Natural killer cell (primary cell): ENCODE measurements at regions not wholly inside any gene's neighbourhood (a gene's known extent, or its start where the extent isn't known, plus 50 kb on each side); places are given as distances from the start of the nearest gene placed in this dataset.
"Not testable (repeated sequence)": the region's sequence is repeated elsewhere in the genome, so short reads cannot be mapped to it uniquely, and the experiment has no call there.

Experiments
- ATAC-seq, 3 donors: fragments of 150-1000 bp in 2 of 3; fragments of 200-7000 bp in 1 of 3; cut with Tn5 transposase; 1 replicate in 1 of 3; 2 replicates in 2 of 3; pipeline ENCODE4 v1.10.0; 2021; ENCODE audit warnings: mild to moderate bottlenecking in 2 of 3, moderate library complexity in 2 of 3
- DNase-seq, 2 donors: peaks; one replicate each; pipeline versions ENCODE4 v3.0.0 to v3.0.0-alpha.2; 2013 to 2021; ENCODE audit warnings: mixed read lengths in 1 of 2
- H3K27ac ChIP-seq: one replicate; pipeline ENCODE4 v1.5.1; 2013; ENCODE audit warnings: mild to moderate bottlenecking, low read length
- H3K27me3 ChIP-seq: one replicate; pipeline ENCODE4 v1.6.1; 2013; ENCODE audit warnings: low read length; ENCODE audit not compliant: control insufficient read depth, insufficient read depth
- H3K36me3 ChIP-seq: one replicate; pipeline ENCODE4 v1.6.1; 2013; ENCODE audit warnings: low read length; ENCODE audit not compliant: control insufficient read depth, insufficient read depth
- H3K4me1 ChIP-seq: one replicate; pipeline ENCODE4 v1.6.1; 2013; ENCODE audit warnings: low read length; ENCODE audit not compliant: control insufficient read depth, insufficient read depth
- H3K4me3 ChIP-seq: one replicate; pipeline ENCODE4 v1.5.1; 2013; ENCODE audit warnings: low read length
- H3K9me3 ChIP-seq: one replicate; pipeline ENCODE4 v1.6.1; 2013; ENCODE audit warnings: low read length; ENCODE audit not compliant: control insufficient read depth, insufficient read depth
- H3K27ac Mint-ChIP-seq, 2 donors: one replicate each; pipeline ENCODE4 v1.8.0; 2022; ENCODE audit warnings: mild to moderate bottlenecking in 2 of 2, mixed read lengths in 2 of 2, moderate library complexity in 1 of 2
- H3K27me3 Mint-ChIP-seq, 2 donors: one replicate each; pipeline ENCODE4 v1.8.0; 2022; ENCODE audit warnings: low read depth in 2 of 2, mixed read lengths in 2 of 2
- H3K36me3 Mint-ChIP-seq: one replicate; pipeline ENCODE4 v1.8.0; 2022; ENCODE audit warnings: mixed read lengths
- H3K4me1 Mint-ChIP-seq, 2 donors: one replicate each; pipeline ENCODE4 v1.8.0; 2022; ENCODE audit warnings: mixed read lengths in 2 of 2
- H3K4me3 Mint-ChIP-seq: one replicate; pipeline ENCODE4 v1.8.0; 2022; ENCODE audit warnings: mild to moderate bottlenecking, moderate library complexity, mixed read lengths
- H3K9me3 Mint-ChIP-seq, 2 donors: one replicate each; pipeline ENCODE4 v1.8.0; 2022; ENCODE audit warnings: mixed read lengths in 2 of 2
- CTCF ChIP-seq: fragments of 200-600 bp; IDR thresholded peaks from one replicate; pipeline ENCODE4 v1.8.0; 2022; ENCODE audit warnings: antibody characterized with exemption
- WGBS: methylation state at CpG from one replicate; pipeline ENCODE4 v1.1.7; 2013; ENCODE audit warnings: missing lambda C conversion rate; ENCODE audit not compliant: insufficient coverage; 5-methylcytosine and 5-hydroxymethylcytosine counted together
- intact Hi-C: fragments of 100-400 bp; cut with micrococcal nuclease; formaldehyde crosslinking; loops from one replicate; pipeline ENCODE4 v1.14.2; 2022

DNA sequence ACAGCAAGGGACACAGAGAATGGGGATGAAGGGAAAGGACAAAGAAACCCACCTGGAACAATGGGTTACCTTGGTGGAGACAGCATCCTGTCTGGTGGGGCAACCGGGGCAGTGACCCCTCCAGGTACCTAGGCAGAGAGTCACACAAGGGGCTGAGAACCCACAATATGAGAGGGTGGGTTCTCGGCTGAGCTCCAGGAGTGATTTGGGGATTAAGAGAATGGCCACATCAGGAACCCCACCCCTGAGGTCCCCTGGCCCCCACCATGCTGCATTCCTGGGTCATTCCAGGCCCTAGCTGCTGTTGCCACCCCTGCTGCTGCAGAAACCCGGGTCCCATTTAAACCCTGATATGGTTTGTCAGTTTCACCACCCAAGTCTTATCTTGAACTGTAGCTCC, 172.3 kb downstream of the RTP5 start:
- no peak overlapping the region for H3K27ac ChIP-seq
- WGBS = 84% methylated on average over 3 of the region's 3 CpGs
- peaks cover 28 to 50% of the 10 kb centered on the region in 2 donors for H3K27me3 Mint-ChIP-seq
- H3K36me3 Mint-ChIP-seq = no peaks in the 10 kb centered on the region
- peaks cover 0 to 5% of the 10 kb centered on the region in 2 donors for H3K4me1 Mint-ChIP-seq
- ATAC-seq = no peak
- H3K36me3 ChIP-seq = no peaks in the 10 kb centered on the region
- intact Hi-C loops = no loop called here
- H3K9me3 Mint-ChIP-seq = no peaks in the 10 kb centered on the region
- no peak overlapping the region for H3K27ac Mint-ChIP-seq
- peaks cover 6% of the 10 kb centered on the region for H3K9me3 ChIP-seq
- H3K27me3 ChIP-seq = peaks cover 8% of the 10 kb centered on the region
- no peak overlapping the region for H3K4me3 ChIP-seq
- DNase-seq = no peak
- H3K4me3 Mint-ChIP-seq = no peak overlapping the region
- H3K4me1 ChIP-seq = no peaks in the 10 kb centered on the region
- TF ChIP-seq CTCF = no peak

- no peak for TF ChIP-seq CTCF
- H3K27me3 ChIP-seq = peaks cover 8% of the 10 kb centered on the region
- no peaks in the 10 kb centered on the region for H3K9me3 Mint-ChIP-seq
- DNase-seq = no peak
- no peak for ATAC-seq
- H3K4me1 Mint-ChIP-seq = peaks cover 0 to 5% of the 10 kb centered on the region in 2 donors
- H3K27me3 Mint-ChIP-seq = peaks cover 19 to 46% of the 10 kb centered on the region in 2 donors
- intact Hi-C loops = no loop called here
- no peaks in the 10 kb centered on the region for H3K36me3 ChIP-seq
- peaks cover 6% of the 10 kb centered on the region for H3K9me3 ChIP-seq
- H3K36me3 Mint-ChIP-seq = no peaks in the 10 kb centered on the region
- H3K27ac ChIP-seq = no peak overlapping the region
- no peak overlapping the region for H3K4me3 ChIP-seq
- WGBS = 80% methylated on average over 12 of the region's 13 CpGs
- no peaks in the 10 kb centered on the region for H3K4me1 ChIP-seq
- H3K4me3 Mint-ChIP-seq = no peak overlapping the region
- no peak overlapping the region for H3K27ac Mint-ChIP-seq
Observed at GRCh38 chr2:242043538-242044312, 174.2 kb downstream of the RTP5 start.

DNA sequence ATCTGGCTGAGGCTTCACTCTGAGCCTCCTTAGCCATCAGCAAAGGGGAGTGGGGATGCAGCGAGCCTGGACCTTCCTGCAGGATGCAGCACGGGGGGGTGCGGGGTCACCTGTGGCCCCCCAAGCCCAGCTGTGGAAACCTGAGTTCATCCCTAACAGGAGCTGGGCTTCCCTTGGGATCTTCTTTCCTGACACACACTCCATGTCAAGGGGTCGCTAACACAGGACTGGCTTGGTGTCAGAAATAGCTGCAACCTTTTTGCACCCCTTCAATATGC, 174.7 kb downstream of the RTP5 start:
- 81% methylated on average over 4 of the region's 4 CpGs for WGBS
- no peak for DNase-seq

GRCh38 chr2:242045596-242046144, 176.1 kb downstream of the RTP5 start:
- H3K9me3 ChIP-seq, H3K27ac ChIP-seq, H3K27ac Mint-ChIP-seq, H3K4me1 Mint-ChIP-seq, H3K36me3 Mint-ChIP-seq, ATAC-seq, H3K4me1 ChIP-seq, H3K36me3 ChIP-seq, H3K4me3 ChIP-seq, H3K27me3 ChIP-seq, H3K9me3 Mint-ChIP-seq, H3K4me3 Mint-ChIP-seq, DNase-seq, intact Hi-C loops: not testable (repeated sequence)
- peaks cover 19 to 46% of the 10 kb centered on the region in 2 donors for H3K27me3 Mint-ChIP-seq
- 96% methylated on average over 25 of the region's 25 CpGs for WGBS

More for the DNA sequence above, 174.7 kb downstream of the RTP5 start:
- peaks cover 6% of the 10 kb centered on the region for H3K9me3 ChIP-seq
- Mint-ChIP-seq H3K4me1 (peaks cover 0 to 5% of the 10 kb centered on the region in 2 donors), H3K4me3 (no peak overlapping the region), H3K36me3 (no peaks in the 10 kb centered on the region), H3K27ac (no peak overlapping the region), H3K9me3 (no peaks in the 10 kb centered on the region), H3K27me3 (peaks cover 19 to 50% of the 10 kb centered on the region in 2 donors)
- H3K36me3 ChIP-seq = no peaks in the 10 kb centered on the region
- H3K27me3 ChIP-seq = peaks cover 8% of the 10 kb centered on the region
- no peak overlapping the region for H3K27ac ChIP-seq
- no peak overlapping the region for H3K4me3 ChIP-seq
- intact Hi-C loops = no loop called here
- TF ChIP-seq CTCF = no peak
- no peak for ATAC-seq
- H3K4me1 ChIP-seq = no peaks in the 10 kb centered on the region
